ENCODE measurements at regions not wholly inside any gene's neighbourhood (a gene's known extent, or its start where the extent isn't known, plus 50 kb on each side); places are given as distances from the start of the nearest gene placed in this dataset.
"Not testable (repeated sequence)": the region's sequence is repeated elsewhere in the genome, so short reads cannot be mapped to it uniquely, and the experiment has no call there.

DNA sequence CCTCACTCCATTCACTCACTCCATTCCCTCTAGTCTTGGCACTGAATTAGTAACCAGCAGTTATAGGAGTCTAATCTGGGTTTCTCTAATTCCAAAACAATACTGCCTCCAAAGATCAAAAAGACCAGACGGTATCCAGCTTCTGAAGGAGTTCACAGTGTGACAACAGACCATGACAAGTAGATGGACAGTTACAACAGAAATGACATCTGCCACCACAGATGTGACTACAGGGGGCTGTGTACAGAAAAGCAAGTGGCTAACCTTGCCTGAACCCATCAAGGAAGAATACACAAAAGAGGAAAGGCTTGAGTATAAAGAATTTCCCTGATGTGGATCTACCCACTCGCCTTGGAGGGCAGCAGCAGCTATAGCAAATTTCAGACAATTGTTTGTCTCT is 112.4 kb downstream of the ACTL7B start:
- Histone ChIP-seq H3K4me3 (ENCODE audit: low read depth in 1 of 3, low read length in 3 of 3) (no peak overlapping the region), H3K27me3 (ENCODE audit: control insufficient read depth in 4 of 4, insufficient read depth in 4 of 4, low read length in 3 of 4) (no peaks in the 10 kb centered on the region), H3K9ac (ENCODE audit: low read depth in 1 of 2, low read length in 2 of 2) (no peak overlapping the region), H3K36me3 (ENCODE audit: control insufficient read depth in 4 of 4, insufficient read depth in 3 of 4, low read depth in 1 of 4, low read length in 3 of 4) (no peaks in the 10 kb centered on the region), H3K9me3 (ENCODE audit: control insufficient read depth in 4 of 4, low read length in 3 of 4) (no peaks in the 10 kb centered on the region), H3K27ac (ENCODE audit: low read depth in 1 of 2, low read length in 2 of 2) (no peak overlapping the region), H3K4me1 (ENCODE audit: control insufficient read depth in 4 of 4, insufficient read depth in 4 of 4, low read length in 3 of 4) (peaks cover 0 to 1% (median 0%) of the 10 kb centered on the region in 4 donors)
- WGBS: 71% methylated on average over 2 of the region's 2 CpGs
- TF ChIP-seq HNF4A (conservative IDR thresholded peaks at IDR 0.05): no peak
- TF ChIP-seq YY1 (IDR thresholded peaks at IDR 0.05): no peak
- no peak for TF ChIP-seq FOXA2 (IDR thresholded peaks at IDR 0.05)
- TF ChIP-seq RAD21 (IDR thresholded peaks at IDR 0.05): no peak
- no peak for TF ChIP-seq SP1 (IDR thresholded peaks at IDR 0.05)
- TF ChIP-seq ATF3 (IDR thresholded peaks at IDR 0.05): no peak
- no peak for TF ChIP-seq RXRA (IDR thresholded peaks at IDR 0.05)
- TF ChIP-seq, protein P1, sequence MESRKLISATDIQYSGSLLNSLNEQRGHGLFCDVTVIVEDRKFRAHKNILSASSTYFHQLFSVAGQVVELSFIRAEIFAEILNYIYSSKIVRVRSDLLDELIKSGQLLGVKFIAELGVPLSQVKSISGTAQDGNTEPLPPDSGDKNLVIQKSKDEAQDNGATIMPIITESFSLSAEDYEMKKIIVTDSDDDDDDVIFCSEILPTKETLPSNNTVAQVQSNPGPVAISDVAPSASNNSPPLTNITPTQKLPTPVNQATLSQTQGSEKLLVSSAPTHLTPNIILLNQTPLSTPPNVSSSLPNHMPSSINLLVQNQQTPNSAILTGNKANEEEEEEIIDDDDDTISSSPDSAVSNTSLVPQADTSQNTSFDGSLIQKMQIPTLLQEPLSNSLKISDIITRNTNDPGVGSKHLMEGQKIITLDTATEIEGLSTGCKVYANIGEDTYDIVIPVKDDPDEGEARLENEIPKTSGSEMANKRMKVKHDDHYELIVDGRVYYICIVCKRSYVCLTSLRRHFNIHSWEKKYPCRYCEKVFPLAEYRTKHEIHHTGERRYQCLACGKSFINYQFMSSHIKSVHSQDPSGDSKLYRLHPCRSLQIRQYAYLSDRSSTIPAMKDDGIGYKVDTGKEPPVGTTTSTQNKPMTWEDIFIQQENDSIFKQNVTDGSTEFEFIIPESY (IDR thresholded peaks at IDR 0.05): no peak
- TF ChIP-seq HNF4G (IDR thresholded peaks at IDR 0.05): no peak
- no peak for TF ChIP-seq JUND (IDR thresholded peaks at IDR 0.05)
- no peak for TF ChIP-seq TAF1 (conservative IDR thresholded peaks at IDR 0.05)
- TF ChIP-seq, protein P2, sequence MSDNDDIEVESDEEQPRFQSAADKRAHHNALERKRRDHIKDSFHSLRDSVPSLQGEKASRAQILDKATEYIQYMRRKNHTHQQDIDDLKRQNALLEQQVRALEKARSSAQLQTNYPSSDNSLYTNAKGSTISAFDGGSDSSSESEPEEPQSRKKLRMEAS (IDR thresholded peaks at IDR 0.05): no peak
- TF ChIP-seq CTCF (IDR thresholded peaks at IDR 0.05; ENCODE audit: low read depth, low read length, missing input control): no peak
- TF ChIP-seq GABPA (IDR thresholded peaks at IDR 0.05 in 1 of 2, conservative IDR thresholded peaks at IDR 0.05 in 1 of 2): no peak
- no peak for TF ChIP-seq NR2F2 (IDR thresholded peaks at IDR 0.05)
- no peak for TF ChIP-seq FOXA1 (IDR thresholded peaks at IDR 0.05)
- no peak for DNase-seq (ENCODE audit: low spot score)

GRCh38 chr9:108742191-108742590 is 113.6 kb downstream of the ACTL7B start:
- no peak for DNase-seq (ENCODE audit: low spot score)
- H3K27ac ChIP-seq (ENCODE audit: low read depth in 1 of 2, low read length in 2 of 2): no peak overlapping the region
- 93% methylated on average over 5 of the region's 5 CpGs for WGBS
- H3K4me1 ChIP-seq (ENCODE audit: control insufficient read depth in 4 of 4, insufficient read depth in 4 of 4, low read length in 3 of 4): peaks cover 0 to 1% (median 0%) of the 10 kb centered on the region in 4 donors
- no peak overlapping the region for H3K4me3 ChIP-seq (ENCODE audit: low read depth in 1 of 3, low read length in 3 of 3)
- H3K9ac ChIP-seq (ENCODE audit: low read depth in 1 of 2, low read length in 2 of 2): no peak overlapping the region
- H3K27me3 ChIP-seq (ENCODE audit: control insufficient read depth in 4 of 4, insufficient read depth in 4 of 4, low read length in 3 of 4): no peaks in the 10 kb centered on the region
- H3K36me3 ChIP-seq (ENCODE audit: control insufficient read depth in 4 of 4, insufficient read depth in 3 of 4, low read depth in 1 of 4, low read length in 3 of 4): no peaks in the 10 kb centered on the region
- TF ChIP-seq FOXA1 (IDR thresholded peaks at IDR 0.05) (no peak), JUND (IDR thresholded peaks at IDR 0.05) (no peak), RAD21 (IDR thresholded peaks at IDR 0.05) (no peak), CTCF (IDR thresholded peaks at IDR 0.05; ENCODE audit: low read depth, low read length, missing input control) (no peak)
- TF ChIP-seq, protein P2 (IDR thresholded peaks at IDR 0.05): no peak
- TF ChIP-seq, protein P3, sequence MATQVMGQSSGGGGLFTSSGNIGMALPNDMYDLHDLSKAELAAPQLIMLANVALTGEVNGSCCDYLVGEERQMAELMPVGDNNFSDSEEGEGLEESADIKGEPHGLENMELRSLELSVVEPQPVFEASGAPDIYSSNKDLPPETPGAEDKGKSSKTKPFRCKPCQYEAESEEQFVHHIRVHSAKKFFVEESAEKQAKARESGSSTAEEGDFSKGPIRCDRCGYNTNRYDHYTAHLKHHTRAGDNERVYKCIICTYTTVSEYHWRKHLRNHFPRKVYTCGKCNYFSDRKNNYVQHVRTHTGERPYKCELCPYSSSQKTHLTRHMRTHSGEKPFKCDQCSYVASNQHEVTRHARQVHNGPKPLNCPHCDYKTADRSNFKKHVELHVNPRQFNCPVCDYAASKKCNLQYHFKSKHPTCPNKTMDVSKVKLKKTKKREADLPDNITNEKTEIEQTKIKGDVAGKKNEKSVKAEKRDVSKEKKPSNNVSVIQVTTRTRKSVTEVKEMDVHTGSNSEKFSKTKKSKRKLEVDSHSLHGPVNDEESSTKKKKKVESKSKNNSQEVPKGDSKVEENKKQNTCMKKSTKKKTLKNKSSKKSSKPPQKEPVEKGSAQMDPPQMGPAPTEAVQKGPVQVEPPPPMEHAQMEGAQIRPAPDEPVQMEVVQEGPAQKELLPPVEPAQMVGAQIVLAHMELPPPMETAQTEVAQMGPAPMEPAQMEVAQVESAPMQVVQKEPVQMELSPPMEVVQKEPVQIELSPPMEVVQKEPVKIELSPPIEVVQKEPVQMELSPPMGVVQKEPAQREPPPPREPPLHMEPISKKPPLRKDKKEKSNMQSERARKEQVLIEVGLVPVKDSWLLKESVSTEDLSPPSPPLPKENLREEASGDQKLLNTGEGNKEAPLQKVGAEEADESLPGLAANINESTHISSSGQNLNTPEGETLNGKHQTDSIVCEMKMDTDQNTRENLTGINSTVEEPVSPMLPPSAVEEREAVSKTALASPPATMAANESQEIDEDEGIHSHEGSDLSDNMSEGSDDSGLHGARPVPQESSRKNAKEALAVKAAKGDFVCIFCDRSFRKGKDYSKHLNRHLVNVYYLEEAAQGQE (IDR thresholded peaks at IDR 0.05): no peak
- H3K9me3 ChIP-seq (ENCODE audit: control insufficient read depth in 4 of 4, low read length in 3 of 4): no peaks in the 10 kb centered on the region

DNA sequence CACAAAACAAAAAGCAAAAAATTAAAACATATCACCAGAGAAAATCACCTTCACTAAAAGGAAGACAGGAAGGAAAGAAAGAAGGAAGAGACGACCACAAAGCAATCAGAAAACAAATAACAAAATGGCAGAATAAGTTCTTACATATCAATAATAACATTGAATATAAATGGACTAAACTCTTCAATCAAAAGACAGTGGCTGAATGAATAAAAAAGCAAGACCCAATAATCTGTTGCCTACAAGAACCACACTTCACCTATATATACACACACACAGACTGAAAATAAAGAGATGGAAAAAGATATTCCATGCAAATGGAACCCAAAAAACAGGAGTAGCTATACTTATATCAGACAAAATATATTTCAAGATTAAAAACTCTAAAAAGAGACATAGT is 124.5 kb downstream of the ACTL7B start:
- H3K36me3 ChIP-seq (ENCODE audit: control insufficient read depth in 4 of 4, insufficient read depth in 3 of 4, low read depth in 1 of 4, low read length in 3 of 4); H3K27me3 ChIP-seq (ENCODE audit: control insufficient read depth in 4 of 4, insufficient read depth in 4 of 4, low read length in 3 of 4); H3K9ac ChIP-seq (ENCODE audit: low read depth in 1 of 2, low read length in 2 of 2); H3K4me1 ChIP-seq (ENCODE audit: control insufficient read depth in 4 of 4, insufficient read depth in 4 of 4, low read length in 3 of 4); H3K9me3 ChIP-seq (ENCODE audit: control insufficient read depth in 4 of 4, low read length in 3 of 4); H3K4me3 ChIP-seq (ENCODE audit: low read depth in 1 of 3, low read length in 3 of 3); DNase-seq (ENCODE audit: low spot score); H3K27ac ChIP-seq (ENCODE audit: low read depth in 1 of 2, low read length in 2 of 2): not testable (repeated sequence)
- WGBS: 55% methylated on average over 1 of the region's 1 CpG
